Upper lobe of left lung (tissue), 6 donors: ENCODE measurements at regions not wholly inside any gene's neighbourhood (a gene's known extent, or its start where the extent isn't known, plus 50 kb on each side); places are given as distances from the start of the nearest gene placed in this dataset.
A peak's percentile ranks its signal among the peaks of the same experiment; 100 is the strongest.

ENCODE experiments used
- ATAC-seq, 2 donors: fragments of 200-7000 bp; cut with Tn5 transposase; one replicate each; pipeline ENCODE4 v1.9.1; 2022; ENCODE audit warnings: mild to moderate bottlenecking in 2 of 2, moderate library complexity in 2 of 2; ENCODE audit not compliant: low FRiP score in 2 of 2
- DNase-seq, 2 donors: peaks; one replicate each; pipeline ENCODE4 v3.0.0-alpha.2; 2019 to 2020
- H3K27ac ChIP-seq, 4 donors: fragments of 200-600 bp; sonication (generic); one replicate each; pipeline ENCODE4 v1.5.1; 2016 to 2019
- H3K27me3 ChIP-seq, 4 donors: fragments of 200-600 bp; sonication (generic); one replicate each; pipeline ENCODE4 v1.5.1; 2017 to 2019
- H3K36me3 ChIP-seq, 4 donors: fragments of 200-600 bp; sonication (generic); one replicate each; pipeline ENCODE4 v1.5.1; 2016 to 2019
- H3K4me1 ChIP-seq, 4 donors: fragments of 200-600 bp; sonication (generic); one replicate each; pipeline ENCODE4 v1.5.1; 2018 to 2019
- H3K4me3 ChIP-seq, 4 donors: fragments of 200-600 bp; sonication (generic); one replicate each; pipeline ENCODE4 v1.5.1; 2017 to 2019; ENCODE audit warnings: mild to moderate bottlenecking in 2 of 4, moderate library complexity in 1 of 4
- H3K9me3 ChIP-seq, 4 donors: fragments of 200-600 bp; sonication (generic); one replicate each; pipeline ENCODE4 v1.5.1; 2018 to 2019
- EP300 ChIP-seq, 4 donors: sonication (generic); formaldehyde crosslinking; IDR thresholded peaks; one replicate each; pipeline ENCODE4 v1.5.1; 2017; ENCODE audit warnings: antibody characterized with exemption in 4 of 4, control low read depth in 2 of 4
- POLR2A ChIP-seq, 4 donors: fragments of 450-650 bp; IDR thresholded peaks; one replicate each; pipeline ENCODE4 v1.5.1; 2016 to 2017; ENCODE audit warnings: antibody characterized with exemption in 4 of 4, mild to moderate bottlenecking in 2 of 4
- POLR2AphosphoS5 ChIP-seq, 2 donors: sonication (generic); formaldehyde crosslinking; IDR thresholded peaks; one replicate each; pipeline ENCODE4 v1.5.1; 2017; ENCODE audit warnings: antibody characterized with exemption in 2 of 2
- WGBS, 2 donors: methylation state at CpG; one replicate each; pipeline ENCODE4 v1.1.5; 2017 to 2018; 5-methylcytosine and 5-hydroxymethylcytosine counted together
- TF ChIP-seq, protein P1 (sequence below), 6 experiments: fragments of 450-650 bp in 4 of 6; fragments of 200-600 bp in 2 of 6; sonication (generic) in 2 of 6; IDR thresholded peaks; one replicate each; pipeline ENCODE4 v1.5.1; 2016 to 2019; ENCODE audit warnings: antibody characterized with exemption in 6 of 6
- donor health status: DM: no; HTN: no; CAD: no; lungs with moderate emphysema.
- donor health status: DM: no; HTN: yes; CAD: no; lungs with severe emphysema.

DNA sequence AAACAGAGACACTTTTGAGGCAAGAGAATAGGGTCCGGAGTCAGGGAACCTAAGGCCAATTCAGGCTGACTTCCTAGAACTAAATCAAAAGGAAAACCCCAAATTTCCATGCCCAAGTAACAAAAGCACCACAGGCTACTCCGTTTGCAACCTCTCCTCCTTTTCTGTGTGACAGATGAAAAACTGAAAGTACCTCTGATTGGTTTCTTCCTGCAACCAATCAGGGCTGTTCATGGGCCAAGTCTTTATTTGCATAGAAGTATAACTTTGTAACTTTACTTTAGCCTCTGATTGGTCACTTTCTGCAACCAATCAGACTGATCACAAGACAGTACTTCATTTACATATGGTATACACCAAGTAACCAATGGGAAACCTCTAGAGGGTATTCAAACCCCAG, 239.9 kb upstream of the KCND2 start:
- ATAC-seq = no peak
- no peak overlapping the region for H3K4me3 ChIP-seq
- 65 to 70% methylated on average over 2 of the region's 2 CpGs for WGBS, 2 donors
- no peaks in the 10 kb centered on the region for H3K27me3 ChIP-seq
- DNase-seq = no peak
- TF ChIP-seq POLR2AphosphoS5 (IDR thresholded peaks at IDR 0.05) (no peak), POLR2A (IDR thresholded peaks at IDR 0.05) (no peak), EP300 (IDR thresholded peaks at IDR 0.05) (no peak)
- TF ChIP-seq, protein P1, sequence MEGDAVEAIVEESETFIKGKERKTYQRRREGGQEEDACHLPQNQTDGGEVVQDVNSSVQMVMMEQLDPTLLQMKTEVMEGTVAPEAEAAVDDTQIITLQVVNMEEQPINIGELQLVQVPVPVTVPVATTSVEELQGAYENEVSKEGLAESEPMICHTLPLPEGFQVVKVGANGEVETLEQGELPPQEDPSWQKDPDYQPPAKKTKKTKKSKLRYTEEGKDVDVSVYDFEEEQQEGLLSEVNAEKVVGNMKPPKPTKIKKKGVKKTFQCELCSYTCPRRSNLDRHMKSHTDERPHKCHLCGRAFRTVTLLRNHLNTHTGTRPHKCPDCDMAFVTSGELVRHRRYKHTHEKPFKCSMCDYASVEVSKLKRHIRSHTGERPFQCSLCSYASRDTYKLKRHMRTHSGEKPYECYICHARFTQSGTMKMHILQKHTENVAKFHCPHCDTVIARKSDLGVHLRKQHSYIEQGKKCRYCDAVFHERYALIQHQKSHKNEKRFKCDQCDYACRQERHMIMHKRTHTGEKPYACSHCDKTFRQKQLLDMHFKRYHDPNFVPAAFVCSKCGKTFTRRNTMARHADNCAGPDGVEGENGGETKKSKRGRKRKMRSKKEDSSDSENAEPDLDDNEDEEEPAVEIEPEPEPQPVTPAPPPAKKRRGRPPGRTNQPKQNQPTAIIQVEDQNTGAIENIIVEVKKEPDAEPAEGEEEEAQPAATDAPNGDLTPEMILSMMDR (IDR thresholded peaks at IDR 0.05) = no peak
- no peak overlapping the region for H3K27ac ChIP-seq
- H3K9me3 ChIP-seq = no peaks in the 10 kb centered on the region
- no peaks in the 10 kb centered on the region for H3K36me3 ChIP-seq
- no peaks in the 10 kb centered on the region for H3K4me1 ChIP-seq

DNA sequence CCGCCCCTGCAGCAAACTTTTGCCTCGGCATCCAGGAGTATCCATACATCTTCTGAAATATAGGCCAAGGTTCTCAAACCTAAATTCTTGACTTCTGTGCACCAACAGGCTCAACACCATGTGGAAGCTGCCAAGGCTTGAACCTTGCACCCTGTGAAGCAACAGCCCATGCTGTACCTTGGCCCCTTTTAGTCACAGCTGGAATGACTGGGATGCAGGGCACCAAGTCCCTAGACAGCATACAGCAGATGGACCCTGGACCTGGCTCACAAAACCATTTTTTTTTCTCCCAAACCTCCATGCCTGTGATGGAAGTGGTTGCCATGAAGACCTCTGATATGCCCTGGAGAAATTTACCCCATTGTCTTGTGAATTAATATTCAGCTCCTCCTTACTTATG, 233.8 kb upstream of the KCND2 start:
- TF ChIP-seq POLR2AphosphoS5 (IDR thresholded peaks at IDR 0.05) = no peak
- TF ChIP-seq EP300 (IDR thresholded peaks at IDR 0.05) = no peak
- TF ChIP-seq POLR2A (IDR thresholded peaks at IDR 0.05) = no peak
- TF ChIP-seq, protein P1 (IDR thresholded peaks at IDR 0.05) = no peak
- Histone ChIP-seq H3K4me3 (no peak overlapping the region), H3K27me3 (no peaks in the 10 kb centered on the region), H3K27ac (no peak overlapping the region), H3K36me3 (no peaks in the 10 kb centered on the region), H3K4me1 (no peaks in the 10 kb centered on the region), H3K9me3 (no peaks in the 10 kb centered on the region)
- no peak for ATAC-seq
- 92 to 94% methylated on average over 2 of the region's 2 CpGs for WGBS, 2 donors
- no peak for DNase-seq

DNA sequence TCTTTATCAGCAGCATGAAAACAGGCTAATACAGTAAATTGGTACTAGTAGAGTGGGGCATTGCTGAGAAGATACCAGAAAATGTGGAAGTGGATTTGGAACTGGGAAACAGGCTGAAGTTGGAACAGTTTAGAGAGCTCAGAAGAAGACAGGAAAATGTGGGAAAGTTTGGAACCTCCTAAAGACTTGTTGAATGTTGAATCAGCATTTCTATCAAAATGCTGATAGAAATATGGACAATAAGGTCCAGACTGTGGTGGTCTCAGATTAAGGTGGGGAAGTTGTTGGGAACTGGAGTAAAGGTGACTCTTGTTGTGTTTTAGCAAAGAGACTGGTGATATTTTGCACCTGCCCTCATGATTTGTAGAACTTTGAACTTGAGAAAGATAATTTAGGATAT, 231.2 kb upstream of the KCND2 start:
- Histone ChIP-seq H3K4me1 (no peaks in the 10 kb centered on the region), H3K27ac (no peak overlapping the region), H3K27me3 (no peaks in the 10 kb centered on the region), H3K9me3 (no peaks in the 10 kb centered on the region), H3K4me3 (no peak overlapping the region), H3K36me3 (no peaks in the 10 kb centered on the region)
- DNase-seq (no peak), ATAC-seq (no peak)
- TF ChIP-seq POLR2AphosphoS5 (IDR thresholded peaks at IDR 0.05) (no peak), POLR2A (IDR thresholded peaks at IDR 0.05) (no peak), EP300 (IDR thresholded peaks at IDR 0.05) (no peak)
- TF ChIP-seq, protein P1 (IDR thresholded peaks at IDR 0.05) = no peak

DNA sequence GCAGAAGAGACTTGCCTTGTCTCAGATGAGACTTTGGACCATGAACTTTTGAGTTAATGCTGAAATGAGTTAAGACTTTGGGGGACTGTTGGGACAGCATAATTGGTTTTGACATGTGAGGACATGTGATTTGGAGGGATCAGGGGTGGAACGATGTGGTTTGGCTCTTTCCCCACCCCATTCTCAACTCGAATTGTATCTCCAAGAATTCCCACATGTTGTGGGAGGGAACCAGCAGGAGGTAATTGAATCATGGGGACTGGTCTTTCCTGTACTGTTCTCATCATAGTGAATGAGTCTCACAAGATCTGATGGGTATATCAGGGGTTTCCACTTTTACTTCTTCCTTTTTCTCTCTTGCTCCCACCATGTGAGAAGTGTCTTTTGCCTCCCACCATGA, 229.7 kb upstream of the KCND2 start:
- 67 to 68% methylated on average over 2 of the region's 2 CpGs for WGBS, 2 donors
- TF ChIP-seq, protein P1 (IDR thresholded peaks at IDR 0.05) = no peak
- TF ChIP-seq EP300 (IDR thresholded peaks at IDR 0.05) (no peak), POLR2A (IDR thresholded peaks at IDR 0.05) (no peak), POLR2AphosphoS5 (IDR thresholded peaks at IDR 0.05) (no peak)
- no peaks in the 10 kb centered on the region for H3K27me3 ChIP-seq
- no peaks in the 10 kb centered on the region for H3K36me3 ChIP-seq
- H3K27ac ChIP-seq = no peak overlapping the region
- no peaks in the 10 kb centered on the region for H3K9me3 ChIP-seq
- no peaks in the 10 kb centered on the region for H3K4me1 ChIP-seq
- ATAC-seq = no peak
- no peak overlapping the region for H3K4me3 ChIP-seq
- no peak for DNase-seq

DNA sequence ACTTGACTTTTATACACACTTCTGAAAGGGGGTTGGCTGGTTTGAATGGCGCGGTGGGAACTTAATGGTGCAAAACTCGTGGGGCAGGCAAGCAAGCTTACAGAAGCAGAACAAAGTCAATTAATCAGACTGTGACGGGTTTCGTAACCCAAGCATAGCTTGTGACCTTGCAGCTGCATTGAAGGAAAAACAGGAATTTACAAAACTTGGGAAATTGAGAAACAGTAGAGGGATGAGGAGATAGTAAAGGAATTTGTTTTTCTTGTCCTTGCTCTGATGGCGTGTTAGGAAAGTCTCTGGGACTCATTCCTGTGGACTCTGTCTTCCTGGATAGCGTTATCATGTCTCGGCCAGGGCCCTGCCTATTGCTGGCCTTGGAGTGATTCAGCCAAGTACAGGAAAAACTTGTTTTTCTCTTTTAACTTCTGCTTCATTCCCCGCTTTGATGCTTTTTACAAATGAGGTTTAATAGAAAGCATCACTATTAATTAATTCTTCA, 220.0 kb upstream of the KCND2 start:
- no peak overlapping the region for H3K4me3 ChIP-seq
- no peak for DNase-seq
- peaks cover 0 to 7% (median 2%) of the 10 kb centered on the region in 4 donors for H3K4me1 ChIP-seq
- peak overlapping the region in 1 of 4 donors; percentile 32 for H3K27ac ChIP-seq
- H3K27me3 ChIP-seq = no peaks in the 10 kb centered on the region
- no peaks in the 10 kb centered on the region for H3K9me3 ChIP-seq
- no peaks in the 10 kb centered on the region for H3K36me3 ChIP-seq
- TF ChIP-seq POLR2A (IDR thresholded peaks at IDR 0.05) (no peak), POLR2AphosphoS5 (IDR thresholded peaks at IDR 0.05) (peak in 1 of 2 donors; percentile 28)
- ATAC-seq = peak; percentile 83 to 93
- 54 to 56% methylated on average over 9 of the region's 9 CpGs for WGBS, 2 donors
